A549 (cell line): ENCODE measurements at regions not wholly inside any gene's neighbourhood (a gene's known extent, or its start where the extent isn't known, plus 50 kb on each side); places are given as distances from the start of the nearest gene placed in this dataset.
"Not testable (repeated sequence)": the region's sequence is repeated elsewhere in the genome, so short reads cannot be mapped to it uniquely, and the experiment has no call there.

Experiments used
- ATAC-seq, 2 experiments: fragments of 200-7000 bp in 1 of 2; fragments of >200 bp in 1 of 2; cut with Nextera tagmentation in 1 of 2; cut with Tn5 transposase in 1 of 2; 3 replicates each; pipeline versions ENCODE4 v1.8.0 to v1.9.1; 2018 to 2020; ENCODE audit warnings: mild to moderate bottlenecking in 1 of 2, moderate library complexity in 1 of 2
- CTCF ChIA-PET: fragments of 300-600 bp; sonication (Branson Sonifier 250); formaldehyde crosslinking; extraction: SDS; loops from one replicate; lab custom pipeline; 2021; ENCODE audit warnings: antibody characterized with exemption, inconsistent platforms; lab: Yijun Ruan, JAX
- POLR2A ChIA-PET: fragments of 350-600 bp; formaldehyde crosslinking; extraction: SDS; loops from one replicate; lab custom pipeline; 2021; ENCODE audit warnings: antibody characterized with exemption, inconsistent platforms; lab: Yijun Ruan, JAX
- DNase-seq, 2 experiments: peaks; one replicate each; pipeline versions ENCODE4 v3.0.0 to v3.0.0-alpha.2; 2011 to 2016; ENCODE audit warnings: low read depth in 1 of 2, low spot score in 1 of 2
- FAIRE-seq: peaks from 2 replicates; lab custom pipeline; 2011; peaks lifted over from hg19 to GRCh38; lab: Jason Lieb, UNC
- H3K27ac ChIP-seq, 2 experiments: fragments of >200 bp; sonication (Bioruptor Twin); formaldehyde crosslinking; 3 replicates each; pipeline ENCODE4 v1.5.1; 2016 to 2017
- H3K4me1 ChIP-seq: fragments of >200 bp; sonication (Bioruptor Twin); formaldehyde crosslinking; 3 replicates; pipeline ENCODE4 v1.6.1; 2016
- H3K4me2 ChIP-seq: fragments of >200 bp; sonication (Bioruptor Twin); formaldehyde crosslinking; 3 replicates; pipeline ENCODE4 v1.6.1; 2016
- H3K4me3 ChIP-seq: fragments of >200 bp; sonication (Bioruptor Twin); formaldehyde crosslinking; 3 replicates; pipeline ENCODE4 v1.5.1; 2016
- H3K9me3 ChIP-seq: fragments of >200 bp; sonication (Bioruptor Twin); formaldehyde crosslinking; 3 replicates; pipeline ENCODE4 v1.6.1; 2016
- CBX8 ChIP-seq: fragments of 200-600 bp; sonication (generic); IDR thresholded peaks from 2 replicates; pipeline ENCODE4 v1.6.1; 2016
- CHD2 ChIP-seq: fragments of 150-350 bp; IDR thresholded peaks from 2 replicates; pipeline ENCODE4 v1.6.1; 2014; ENCODE audit warnings: low read length; ENCODE audit not compliant: partially characterized antibody
- CHD4 ChIP-seq: fragments of 200-600 bp; sonication (generic); IDR thresholded peaks from 2 replicates; pipeline ENCODE4 v1.6.1; 2016; ENCODE audit warnings: antibody characterized with exemption, mild to moderate bottlenecking, borderline replicate concordance
- EHF ChIP-seq: fragments of 250-450 bp; sonication (Bioruptor Pico); IDR thresholded peaks from 2 replicates; pipeline ENCODE4 v1.5.0; 2020; ENCODE audit warnings: mild to moderate bottlenecking
- ELK1 ChIP-seq: fragments of 150-350 bp; IDR thresholded peaks from 2 replicates; pipeline ENCODE4 v1.6.1; 2014; ENCODE audit warnings: low read depth, mild to moderate bottlenecking, low read length
- ESRRA ChIP-seq: fragments of 150-350 bp; IDR thresholded peaks from 2 replicates; pipeline ENCODE4 v1.6.1; 2014; ENCODE audit warnings: mild to moderate bottlenecking, low read length, borderline replicate concordance
- HEYL ChIP-seq: fragments of 250-450 bp; sonication (Bioruptor Pico); IDR thresholded peaks from 2 replicates; pipeline ENCODE4 v1.8.0; 2021; ENCODE audit warnings: mild to moderate bottlenecking, moderate library complexity
- HOXA7 ChIP-seq: fragments of 250-450 bp; sonication (Bioruptor Pico); IDR thresholded peaks from 2 replicates; pipeline ENCODE4 v1.5.0; 2020; ENCODE audit warnings: mild to moderate bottlenecking, moderate library complexity
- HOXB5 ChIP-seq: fragments of 250-450 bp; sonication (Bioruptor Pico); IDR thresholded peaks from 2 replicates; pipeline ENCODE4 v1.5.0; 2020; ENCODE audit warnings: mild to moderate bottlenecking, moderate library complexity
- JUNB ChIP-seq: fragments of >200 bp; sonication (Bioruptor Twin); formaldehyde crosslinking; IDR thresholded peaks from 2 replicates; pipeline ENCODE4 v1.6.1; 2016
- NR3C1 ChIP-seq: fragments of >200 bp; sonication (Bioruptor Twin); formaldehyde crosslinking; IDR thresholded peaks from 3 replicates; pipeline ENCODE4 v1.6.1; 2017
- RAD21 ChIP-seq, 2 experiments: fragments of >200 bp in 1 of 2; sonication (Bioruptor Twin) in 1 of 2; formaldehyde crosslinking in 1 of 2; IDR thresholded peaks in 1 of 2; conservative IDR thresholded peaks in 1 of 2; 2 replicates in 1 of 2; 3 replicates in 1 of 2; pipeline ENCODE4 v1.6.1; 2012 to 2018; ENCODE audit warnings: inconsistent platforms in 1 of 2
- RCOR1 ChIP-seq: fragments of 150-350 bp; IDR thresholded peaks from 2 replicates; pipeline ENCODE4 v1.6.1; 2014; ENCODE audit warnings: antibody characterized with exemption, low read length, low read depth
- RNF2 ChIP-seq: fragments of 200-600 bp; sonication (generic); IDR thresholded peaks from 2 replicates; pipeline ENCODE4 v1.6.1; 2016; ENCODE audit warnings: low read depth, mild to moderate bottlenecking, antibody characterized with exemption, moderate library complexity, borderline replicate concordance
- ZC3H11A ChIP-seq: fragments of 450-650 bp; IDR thresholded peaks from 2 replicates; pipeline ENCODE4 v1.6.1; 2014; ENCODE audit warnings: antibody characterized with exemption, mild to moderate bottlenecking
- ZNF302 ChIP-seq: fragments of 250-450 bp; sonication (Bioruptor Pico); IDR thresholded peaks from 2 replicates; pipeline ENCODE4 v1.9.0; 2021; ENCODE audit warnings: inconsistent platforms, mild to moderate bottlenecking, moderate library complexity
- ZSCAN20 ChIP-seq: fragments of 250-450 bp; sonication (Bioruptor Pico); IDR thresholded peaks from 2 replicates; pipeline ENCODE4 v1.8.0; 2022; ENCODE audit warnings: mild to moderate bottlenecking, moderate library complexity
- WGBS: methylation state at CpG from one replicate; pipeline ENCODE4 v1.1.6; 2017; ENCODE audit errors: missing lambda C conversion rate; 5-methylcytosine and 5-hydroxymethylcytosine counted together
- TF ChIP-seq, protein P1 (sequence below): fragments of 250-450 bp; sonication (Bioruptor Pico); IDR thresholded peaks from 2 replicates; pipeline ENCODE4 v1.5.0; 2020; ENCODE audit warnings: low read depth, mild to moderate bottlenecking, moderate library complexity
- TF ChIP-seq, protein P2 (sequence below): fragments of >200 bp; sonication (Bioruptor Twin); formaldehyde crosslinking; IDR thresholded peaks from 3 replicates; pipeline ENCODE4 v1.5.1; 2016

- CTCF ChIA-PET = no interaction called here
- FAIRE-seq = no peak
- POLR2A ChIA-PET = no interaction called here
Observed at GRCh38 chr6:73932866-73933265, 236.9 kb downstream of the CD109 start.

DNA sequence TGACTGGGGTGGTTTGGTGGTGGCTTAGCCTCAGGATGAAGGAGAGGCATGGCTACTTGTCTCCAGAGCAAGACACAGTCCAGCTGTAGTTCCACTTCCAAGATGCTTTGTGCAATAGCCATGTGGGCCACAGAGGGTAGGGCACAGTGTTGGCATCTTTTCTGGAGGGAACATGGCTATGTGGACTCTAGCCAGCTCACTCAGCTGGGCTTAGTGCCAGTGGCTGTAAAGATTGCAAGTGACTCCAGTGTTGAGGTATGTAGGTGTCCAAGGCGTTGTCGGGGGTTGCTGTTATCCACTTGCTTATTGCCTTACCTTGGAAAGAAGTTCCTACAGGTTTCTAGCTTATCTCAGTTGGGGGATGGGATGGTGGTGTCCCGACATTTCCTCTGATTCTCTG lies 233.4 kb downstream of the CD109 start:
- WGBS = 0% methylated on average over 3 of the region's 3 CpGs
- POLR2A ChIA-PET = no interaction called here
- no peak for TF ChIP-seq HEYL (CRISPR knock-in tag)
- TF ChIP-seq ZSCAN20 = no peak
- TF ChIP-seq ESRRA = no peak
- TF ChIP-seq ELK1 = no peak
- no peak for TF ChIP-seq RAD21 (conservative IDR thresholded peaks at IDR 0.05 in 1 of 2, IDR thresholded peaks at IDR 0.05 in 1 of 2)
- TF ChIP-seq CBX8 = no peak
- no peak for TF ChIP-seq CHD2
- TF ChIP-seq, protein P1, sequence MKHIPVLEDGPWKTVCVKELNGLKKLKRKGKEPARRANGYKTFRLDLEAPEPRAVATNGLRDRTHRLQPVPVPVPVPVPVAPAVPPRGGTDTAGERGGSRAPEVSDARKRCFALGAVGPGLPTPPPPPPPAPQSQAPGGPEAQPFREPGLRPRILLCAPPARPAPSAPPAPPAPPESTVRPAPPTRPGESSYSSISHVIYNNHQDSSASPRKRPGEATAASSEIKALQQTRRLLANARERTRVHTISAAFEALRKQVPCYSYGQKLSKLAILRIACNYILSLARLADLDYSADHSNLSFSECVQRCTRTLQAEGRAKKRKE (CRISPR knock-in tag) = no peak
- TF ChIP-seq, protein P2, sequence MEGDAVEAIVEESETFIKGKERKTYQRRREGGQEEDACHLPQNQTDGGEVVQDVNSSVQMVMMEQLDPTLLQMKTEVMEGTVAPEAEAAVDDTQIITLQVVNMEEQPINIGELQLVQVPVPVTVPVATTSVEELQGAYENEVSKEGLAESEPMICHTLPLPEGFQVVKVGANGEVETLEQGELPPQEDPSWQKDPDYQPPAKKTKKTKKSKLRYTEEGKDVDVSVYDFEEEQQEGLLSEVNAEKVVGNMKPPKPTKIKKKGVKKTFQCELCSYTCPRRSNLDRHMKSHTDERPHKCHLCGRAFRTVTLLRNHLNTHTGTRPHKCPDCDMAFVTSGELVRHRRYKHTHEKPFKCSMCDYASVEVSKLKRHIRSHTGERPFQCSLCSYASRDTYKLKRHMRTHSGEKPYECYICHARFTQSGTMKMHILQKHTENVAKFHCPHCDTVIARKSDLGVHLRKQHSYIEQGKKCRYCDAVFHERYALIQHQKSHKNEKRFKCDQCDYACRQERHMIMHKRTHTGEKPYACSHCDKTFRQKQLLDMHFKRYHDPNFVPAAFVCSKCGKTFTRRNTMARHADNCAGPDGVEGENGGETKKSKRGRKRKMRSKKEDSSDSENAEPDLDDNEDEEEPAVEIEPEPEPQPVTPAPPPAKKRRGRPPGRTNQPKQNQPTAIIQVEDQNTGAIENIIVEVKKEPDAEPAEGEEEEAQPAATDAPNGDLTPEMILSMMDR = no peak
- no peak overlapping the region for H3K4me3 ChIP-seq
- no peak overlapping the region for H3K27ac ChIP-seq
- ATAC-seq = peak; percentile 34 to 43; a peak in 5 of 6 replicates
- CTCF ChIA-PET = no interaction called here
- H3K9me3 ChIP-seq = no peaks in the 10 kb centered on the region
- no peak for FAIRE-seq
- no peak overlapping the region for H3K4me2 ChIP-seq
- H3K4me1 ChIP-seq = no peaks in the 10 kb centered on the region
- DNase-seq = peak in 1 of 2 experiments; percentile 16

More at GRCh38 chr6:73932866-73933265, 236.9 kb downstream of the CD109 start:
- Histone ChIP-seq H3K4me2 (no peak overlapping the region), H3K9me3 (no peaks in the 10 kb centered on the region), H3K4me1 (no peaks in the 10 kb centered on the region), H3K27ac (no peak overlapping the region), H3K4me3 (no peak overlapping the region)
- TF ChIP-seq RNF2 (no peak), RAD21 (conservative IDR thresholded peaks at IDR 0.05 in 1 of 2, IDR thresholded peaks at IDR 0.05 in 1 of 2) (no peak), RCOR1 (no peak), CHD4 (no peak), ZC3H11A (no peak), JUNB (no peak)
- TF ChIP-seq, protein P1 (CRISPR knock-in tag) = no peak
- ATAC-seq (no peak), DNase-seq (no peak)

- CTCF ChIA-PET = no interaction called here
Observed at GRCh38 chr6:73927421-73927820, 231.4 kb downstream of the CD109 start.

DNA sequence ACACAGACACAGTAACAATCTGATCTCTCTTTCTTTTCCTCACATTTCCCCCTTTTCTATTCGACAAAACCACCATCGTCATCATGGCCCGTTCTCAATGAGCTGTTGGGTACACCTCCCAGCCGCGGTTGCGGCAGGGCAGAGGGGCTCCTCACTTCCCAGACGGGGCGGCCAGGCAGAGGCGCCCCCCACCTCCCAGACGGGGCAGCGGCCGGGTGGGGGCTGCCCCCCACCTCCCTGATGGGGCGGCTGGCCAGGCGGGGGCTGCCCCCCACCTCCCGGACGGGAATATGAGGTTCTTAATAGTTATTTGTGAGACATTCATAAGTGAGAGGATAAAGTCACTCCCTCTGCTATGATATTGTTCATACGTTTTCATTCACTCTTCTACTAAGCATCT lies 229.7 kb downstream of the CD109 start:
- H3K9me3 ChIP-seq, H3K27ac ChIP-seq, POLR2A ChIA-PET, DNase-seq, H3K4me3 ChIP-seq, H3K4me2 ChIP-seq, ATAC-seq, H3K4me1 ChIP-seq, FAIRE-seq: not testable (repeated sequence)
- CTCF ChIA-PET = interaction anchor here (1.1 kb wide), 1 partner anchor 1283 kb away, joined by 5 read pairs; no protein-coding TSS in a partner anchor
- 39% methylated on average over 16 of the region's 17 CpGs for WGBS

More at GRCh38 chr6:73927421-73927820, 231.4 kb downstream of the CD109 start:
- H3K27ac ChIP-seq = no peak overlapping the region
- no peak for TF ChIP-seq RNF2
- no peak for TF ChIP-seq HOXA7 (CRISPR knock-in tag)
- no peak for TF ChIP-seq ZNF302 (CRISPR knock-in tag)
- no peak for TF ChIP-seq NR3C1
- TF ChIP-seq, protein P2 = no peak
- TF ChIP-seq HOXB5 (CRISPR knock-in tag) = no peak
- TF ChIP-seq EHF = no peak
- ATAC-seq (no peak), FAIRE-seq (no peak), DNase-seq (no peak)
- H3K4me2 ChIP-seq = no peak overlapping the region
- H3K4me3 ChIP-seq = no peak overlapping the region
- no peaks in the 10 kb centered on the region for H3K4me1 ChIP-seq
- H3K9me3 ChIP-seq = no peaks in the 10 kb centered on the region
- POLR2A ChIA-PET = no interaction called here
